Astrocyte of the cerebellum (primary cell): ENCODE measurements at regions not wholly inside any gene's neighbourhood (a gene's known extent, or its start where the extent isn't known, plus 50 kb on each side); places are given as distances from the start of the nearest gene placed in this dataset.

ENCODE experiments used
- DNase-seq: peaks from one replicate; pipeline ENCODE4 v3.0.0-alpha.2; 2011; ENCODE audit warnings: low read depth
- H3K4me3 ChIP-seq: 2 replicates; pipeline ENCODE4 v1.5.1; 2011; ENCODE audit warnings: mild to moderate bottlenecking, low read depth, low read length, moderate library complexity
- CTCF ChIP-seq: IDR thresholded peaks from 2 replicates; pipeline ENCODE4 v1.5.1; 2012; ENCODE audit warnings: low read length, low read depth, moderate library complexity, mild to moderate bottlenecking; ENCODE audit errors: missing control alignments
- in situ Hi-C: cut with HindIII; loops from 2 replicates; pipeline ENCODE4 v1.10.0; 2017; ENCODE audit warnings: low sequenced_read_pairs

- in situ Hi-C loops = no loop called here
- DNase-seq = no peak
- no peak overlapping the region for H3K4me3 ChIP-seq
- no peak for TF ChIP-seq CTCF
These were observed 69.8 kb upstream of the MED13L start for GRCh38 chr12:116347265-116347664.

- no peak overlapping the region for H3K4me3 ChIP-seq
- DNase-seq = no peak
- in situ Hi-C loops = loop anchor here (5.0 kb wide), 1 partner anchor 40 kb away; no protein-coding TSS in a partner anchor
- TF ChIP-seq CTCF = no peak
These were observed 74.9 kb upstream of the MED13L start for GRCh38 chr12:116352315-116352835.

GRCh38 chr12:116353958-116354357 is 76.5 kb upstream of the MED13L start:
- no peak for TF ChIP-seq CTCF
- DNase-seq = no peak
- no peak overlapping the region for H3K4me3 ChIP-seq
- in situ Hi-C loops = loop anchor here (5.0 kb wide), 1 partner anchor 38 kb away; no protein-coding TSS in a partner anchor

- no peak for DNase-seq
These were observed 77.0 kb upstream of the MED13L start for GRCh38 chr12:116354534-116354933.

GRCh38 chr12:116354950-116355783 is 77.7 kb upstream of the MED13L start:
- in situ Hi-C loops = loop anchor here (5.0 kb wide), 1 partner anchor 37 kb away; no protein-coding TSS in a partner anchor
- no peak overlapping the region for H3K4me3 ChIP-seq
- no peak for DNase-seq
- no peak for TF ChIP-seq CTCF

More at GRCh38 chr12:116354534-116354933, 77.0 kb upstream of the MED13L start:
- in situ Hi-C loops = loop anchor here (5.0 kb wide), 1 partner anchor 38 kb away; no protein-coding TSS in a partner anchor
- no peak for TF ChIP-seq CTCF
- H3K4me3 ChIP-seq = no peak overlapping the region

- H3K4me3 ChIP-seq = no peak overlapping the region
- TF ChIP-seq CTCF = no peak
- in situ Hi-C loops = no loop called here
These were observed 81.0 kb upstream of the MED13L start for GRCh38 chr12:116358536-116358892.

More at GRCh38 chr12:116358536-116358892, 81.0 kb upstream of the MED13L start:
- DNase-seq = no peak
